ENCODE measurements at regions not wholly inside any gene's neighbourhood (a gene's known extent, or its start where the extent isn't known, plus 50 kb on each side); places are given as distances from the start of the nearest gene placed in this dataset.
A peak's percentile ranks its signal among the peaks of the same experiment; 100 is the strongest.

DNA sequence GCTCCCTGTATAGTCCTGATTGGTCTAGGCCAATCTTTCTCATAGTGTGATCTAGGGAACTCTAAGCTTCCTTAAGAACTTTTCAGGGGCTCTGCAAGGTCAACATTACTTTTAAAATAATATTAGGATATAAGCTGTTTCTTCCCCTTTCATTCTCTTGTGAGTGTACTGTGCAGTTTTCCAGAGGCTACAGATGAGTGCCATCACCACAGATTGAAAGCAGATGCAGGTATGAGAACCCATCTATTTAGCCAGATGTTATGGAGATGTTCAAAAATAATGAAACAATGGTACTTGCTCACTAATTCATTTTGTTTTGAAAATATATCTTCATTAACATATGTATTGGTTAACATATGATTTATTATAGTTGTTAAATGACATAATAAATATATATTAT is 169.2 kb upstream of the SEMA3A start:
- TF ChIP-seq, protein P1, sequence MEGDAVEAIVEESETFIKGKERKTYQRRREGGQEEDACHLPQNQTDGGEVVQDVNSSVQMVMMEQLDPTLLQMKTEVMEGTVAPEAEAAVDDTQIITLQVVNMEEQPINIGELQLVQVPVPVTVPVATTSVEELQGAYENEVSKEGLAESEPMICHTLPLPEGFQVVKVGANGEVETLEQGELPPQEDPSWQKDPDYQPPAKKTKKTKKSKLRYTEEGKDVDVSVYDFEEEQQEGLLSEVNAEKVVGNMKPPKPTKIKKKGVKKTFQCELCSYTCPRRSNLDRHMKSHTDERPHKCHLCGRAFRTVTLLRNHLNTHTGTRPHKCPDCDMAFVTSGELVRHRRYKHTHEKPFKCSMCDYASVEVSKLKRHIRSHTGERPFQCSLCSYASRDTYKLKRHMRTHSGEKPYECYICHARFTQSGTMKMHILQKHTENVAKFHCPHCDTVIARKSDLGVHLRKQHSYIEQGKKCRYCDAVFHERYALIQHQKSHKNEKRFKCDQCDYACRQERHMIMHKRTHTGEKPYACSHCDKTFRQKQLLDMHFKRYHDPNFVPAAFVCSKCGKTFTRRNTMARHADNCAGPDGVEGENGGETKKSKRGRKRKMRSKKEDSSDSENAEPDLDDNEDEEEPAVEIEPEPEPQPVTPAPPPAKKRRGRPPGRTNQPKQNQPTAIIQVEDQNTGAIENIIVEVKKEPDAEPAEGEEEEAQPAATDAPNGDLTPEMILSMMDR (IDR thresholded peaks at IDR 0.05) = no peak
- peak overlapping the region; percentile 51; the same call in 1 of the 2 replicates for H3K27ac Mint-ChIP-seq
- no peak for DNase-seq
- no peak overlapping the region for H3K4me3 Mint-ChIP-seq
- peaks cover 2% of the 10 kb centered on the region; the same call in 1 of the 2 replicates for H3K36me3 Mint-ChIP-seq (ENCODE audit: low read depth)
- H3K27me3 Mint-ChIP-seq (ENCODE audit: insufficient read depth) = no peaks in the 10 kb centered on the region
- H3K9me3 Mint-ChIP-seq = no peaks in the 10 kb centered on the region
- H3K4me1 Mint-ChIP-seq (ENCODE audit: low read depth) = peaks cover 37% of the 10 kb centered on the region

- no peak for DNase-seq
- Mint-ChIP-seq H3K36me3 (ENCODE audit: low read depth) (peaks cover 5% of the 10 kb centered on the region; the same call in 1 of the 2 replicates), H3K4me1 (ENCODE audit: low read depth) (peaks cover 37% of the 10 kb centered on the region), H3K27ac (no peak overlapping the region), H3K9me3 (no peaks in the 10 kb centered on the region), H3K27me3 (ENCODE audit: insufficient read depth) (no peaks in the 10 kb centered on the region), H3K4me3 (no peak overlapping the region)
- TF ChIP-seq, protein P1 (IDR thresholded peaks at IDR 0.05) = no peak
Measured at GRCh38 chr7:84362828-84363227, 168.2 kb upstream of the SEMA3A start.

- H3K27ac Mint-ChIP-seq = no peak overlapping the region
- no peak overlapping the region for H3K4me3 Mint-ChIP-seq
- peaks cover 34% of the 10 kb centered on the region for H3K4me1 Mint-ChIP-seq (ENCODE audit: low read depth)
- peaks cover 5% of the 10 kb centered on the region; the same call in 1 of the 2 replicates for H3K36me3 Mint-ChIP-seq (ENCODE audit: low read depth)
- H3K27me3 Mint-ChIP-seq (ENCODE audit: insufficient read depth) = no peaks in the 10 kb centered on the region
- TF ChIP-seq, protein P1 (IDR thresholded peaks at IDR 0.05) = no peak
- DNase-seq = no peak
- no peaks in the 10 kb centered on the region for H3K9me3 Mint-ChIP-seq
Measured at GRCh38 chr7:84362360-84362759, 167.8 kb upstream of the SEMA3A start.

GRCh38 chr7:84354866-84355265 is 160.3 kb upstream of the SEMA3A start:
- 0 out of 2 replicates have a peak overlapping the region, but pooled peaks have one; percentile 27 for H3K27ac Mint-ChIP-seq
- H3K36me3 Mint-ChIP-seq (ENCODE audit: low read depth) = 0 out of 2 replicates have a peak, but pooled peaks cover 5% of the 10 kb centered on the region
- H3K9me3 Mint-ChIP-seq = no peaks in the 10 kb centered on the region
- H3K27me3 Mint-ChIP-seq (ENCODE audit: insufficient read depth) = no peaks in the 10 kb centered on the region
- H3K4me3 Mint-ChIP-seq = no peak overlapping the region; the same call in 1 of the 2 replicates
- peak; percentile 7 for DNase-seq
- TF ChIP-seq, protein P1 (IDR thresholded peaks at IDR 0.05) = no peak
- peaks cover 17% of the 10 kb centered on the region for H3K4me1 Mint-ChIP-seq (ENCODE audit: low read depth)

- TF ChIP-seq, protein P1 (IDR thresholded peaks at IDR 0.05) = no peak
- Mint-ChIP-seq H3K27me3 (ENCODE audit: insufficient read depth) (no peaks in the 10 kb centered on the region), H3K4me1 (ENCODE audit: low read depth) (peaks cover 17% of the 10 kb centered on the region), H3K4me3 (no peak overlapping the region), H3K27ac (no peak overlapping the region), H3K9me3 (no peaks in the 10 kb centered on the region), H3K36me3 (ENCODE audit: low read depth) (0 out of 2 replicates have a peak, but pooled peaks cover 5% of the 10 kb centered on the region)
- no peak for DNase-seq
Measured at GRCh38 chr7:84354030-84354429, 159.4 kb upstream of the SEMA3A start.

DNA sequence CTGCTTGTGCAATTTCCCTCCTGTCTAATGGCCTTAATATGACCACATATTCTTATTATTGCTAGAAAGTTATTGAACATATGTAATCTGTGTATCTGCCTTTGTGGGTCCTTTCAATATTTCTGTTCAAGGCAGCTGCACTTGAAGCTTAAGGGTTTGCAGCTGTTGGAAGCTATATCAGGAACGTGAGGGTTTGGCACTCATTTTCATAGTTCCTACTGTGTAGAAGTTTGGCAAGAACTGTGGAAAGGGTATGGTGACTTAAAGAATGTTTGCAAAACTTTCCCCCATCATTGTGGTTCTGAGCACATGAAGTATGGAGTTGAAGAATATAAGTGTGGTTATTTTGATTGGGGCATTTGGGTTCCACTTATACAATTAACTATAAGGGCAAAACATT is 144.7 kb upstream of the SEMA3A start:
- Mint-ChIP-seq H3K36me3 (ENCODE audit: low read depth) (no peaks in the 10 kb centered on the region), H3K4me1 (ENCODE audit: low read depth) (peaks cover 17% of the 10 kb centered on the region), H3K27me3 (ENCODE audit: insufficient read depth) (no peaks in the 10 kb centered on the region), H3K27ac (no peak overlapping the region), H3K9me3 (no peaks in the 10 kb centered on the region), H3K4me3 (no peak overlapping the region)
- TF ChIP-seq, protein P1 (IDR thresholded peaks at IDR 0.05) = no peak
- no peak for DNase-seq

All from HFFc6 (cell line).